ENCODE measurements at regions not wholly inside any gene's neighbourhood (a gene's known extent, or its start where the extent isn't known, plus 50 kb on each side); places are given as distances from the start of the nearest gene placed in this dataset.

DNA sequence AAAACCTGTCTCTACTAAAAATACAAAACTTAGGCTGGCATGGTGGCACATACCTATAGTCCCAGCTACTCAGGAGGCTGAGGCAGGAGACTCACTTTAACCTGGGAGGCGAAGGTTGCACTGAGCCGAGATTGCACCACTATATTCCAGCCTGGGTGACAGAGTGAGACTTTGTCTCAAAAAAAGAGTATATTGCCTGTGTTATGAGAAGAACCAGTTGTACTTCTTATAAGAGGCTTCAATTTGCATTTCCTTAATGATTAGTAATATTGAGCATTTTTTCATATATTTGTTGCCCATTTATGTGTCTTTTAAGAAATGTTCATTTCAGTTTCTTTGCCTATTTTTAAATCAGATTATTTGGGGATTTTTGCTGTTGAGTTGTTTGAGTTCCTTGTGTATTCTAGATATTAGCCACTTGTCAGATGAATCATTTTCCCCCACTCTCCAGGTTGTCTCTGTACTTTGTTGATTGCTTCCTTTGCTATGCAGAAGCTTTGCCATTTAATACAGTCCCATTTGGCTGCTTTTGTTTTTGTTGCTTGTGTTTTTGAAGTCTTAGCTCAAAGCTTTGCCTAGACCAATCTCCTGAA lies 75.8 kb upstream of the LRPPRC start:
- TF ChIP-seq, protein P1, sequence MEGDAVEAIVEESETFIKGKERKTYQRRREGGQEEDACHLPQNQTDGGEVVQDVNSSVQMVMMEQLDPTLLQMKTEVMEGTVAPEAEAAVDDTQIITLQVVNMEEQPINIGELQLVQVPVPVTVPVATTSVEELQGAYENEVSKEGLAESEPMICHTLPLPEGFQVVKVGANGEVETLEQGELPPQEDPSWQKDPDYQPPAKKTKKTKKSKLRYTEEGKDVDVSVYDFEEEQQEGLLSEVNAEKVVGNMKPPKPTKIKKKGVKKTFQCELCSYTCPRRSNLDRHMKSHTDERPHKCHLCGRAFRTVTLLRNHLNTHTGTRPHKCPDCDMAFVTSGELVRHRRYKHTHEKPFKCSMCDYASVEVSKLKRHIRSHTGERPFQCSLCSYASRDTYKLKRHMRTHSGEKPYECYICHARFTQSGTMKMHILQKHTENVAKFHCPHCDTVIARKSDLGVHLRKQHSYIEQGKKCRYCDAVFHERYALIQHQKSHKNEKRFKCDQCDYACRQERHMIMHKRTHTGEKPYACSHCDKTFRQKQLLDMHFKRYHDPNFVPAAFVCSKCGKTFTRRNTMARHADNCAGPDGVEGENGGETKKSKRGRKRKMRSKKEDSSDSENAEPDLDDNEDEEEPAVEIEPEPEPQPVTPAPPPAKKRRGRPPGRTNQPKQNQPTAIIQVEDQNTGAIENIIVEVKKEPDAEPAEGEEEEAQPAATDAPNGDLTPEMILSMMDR (IDR thresholded peaks at IDR 0.05; ENCODE audit: insufficient read depth, low read length, poor library complexity, severe bottlenecking) = no peak
- no peak for TF ChIP-seq EZH2phosphoT487 (conservative IDR thresholded peaks at IDR 0.05; ENCODE audit: low read length)

Measured in SU-DHL-6 (cell line).